ENCODE measurements at regions not wholly inside any gene's neighbourhood (a gene's known extent, or its start where the extent isn't known, plus 50 kb on each side); places are given as distances from the start of the nearest gene placed in this dataset.

DNA sequence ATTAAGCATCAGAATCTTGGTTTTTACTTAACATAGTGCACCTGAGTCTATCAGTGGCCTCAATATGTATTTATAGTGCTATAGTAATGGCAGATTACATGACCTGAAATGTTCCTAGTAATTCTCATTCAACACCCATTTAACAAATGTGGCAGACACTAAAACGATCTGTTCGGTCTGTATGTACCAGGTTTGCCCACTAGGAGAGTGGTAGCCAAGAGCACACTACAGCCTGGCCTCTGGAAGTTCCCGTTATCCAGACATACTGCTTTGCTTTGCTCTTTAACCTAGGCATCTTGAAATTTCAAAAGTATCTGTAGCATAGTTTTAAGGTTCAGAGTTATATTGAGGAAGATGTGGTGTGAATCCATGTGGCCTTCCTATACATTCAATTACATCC lies 395.7 kb upstream of the NRG3 start:
- no peaks in the 10 kb centered on the region for H3K27me3 ChIP-seq (ENCODE audit: insufficient read depth, low read length)
- no peaks in the 10 kb centered on the region for H3K9me3 ChIP-seq (ENCODE audit: low read length)
- no peak overlapping the region for H3K27ac ChIP-seq (ENCODE audit: low read depth, low read length, poor library complexity, severe bottlenecking)
- no peak overlapping the region for H3K4me2 ChIP-seq (ENCODE audit: low read length)
- H3F3A ChIP-seq (ENCODE audit: insufficient read depth, low read length): peaks cover 3% of the 10 kb centered on the region; the same call in 1 of the 2 replicates
- no peak overlapping the region for H2AFZ ChIP-seq (ENCODE audit: low read length)
- TF ChIP-seq EZH2 (IDR thresholded peaks at IDR 0.05; ENCODE audit: borderline replicate concordance, low read length): no peak
- TF ChIP-seq, protein P1, sequence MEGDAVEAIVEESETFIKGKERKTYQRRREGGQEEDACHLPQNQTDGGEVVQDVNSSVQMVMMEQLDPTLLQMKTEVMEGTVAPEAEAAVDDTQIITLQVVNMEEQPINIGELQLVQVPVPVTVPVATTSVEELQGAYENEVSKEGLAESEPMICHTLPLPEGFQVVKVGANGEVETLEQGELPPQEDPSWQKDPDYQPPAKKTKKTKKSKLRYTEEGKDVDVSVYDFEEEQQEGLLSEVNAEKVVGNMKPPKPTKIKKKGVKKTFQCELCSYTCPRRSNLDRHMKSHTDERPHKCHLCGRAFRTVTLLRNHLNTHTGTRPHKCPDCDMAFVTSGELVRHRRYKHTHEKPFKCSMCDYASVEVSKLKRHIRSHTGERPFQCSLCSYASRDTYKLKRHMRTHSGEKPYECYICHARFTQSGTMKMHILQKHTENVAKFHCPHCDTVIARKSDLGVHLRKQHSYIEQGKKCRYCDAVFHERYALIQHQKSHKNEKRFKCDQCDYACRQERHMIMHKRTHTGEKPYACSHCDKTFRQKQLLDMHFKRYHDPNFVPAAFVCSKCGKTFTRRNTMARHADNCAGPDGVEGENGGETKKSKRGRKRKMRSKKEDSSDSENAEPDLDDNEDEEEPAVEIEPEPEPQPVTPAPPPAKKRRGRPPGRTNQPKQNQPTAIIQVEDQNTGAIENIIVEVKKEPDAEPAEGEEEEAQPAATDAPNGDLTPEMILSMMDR (IDR thresholded peaks at IDR 0.05; ENCODE audit: low read length): 0 out of 2 replicates have a peak, but pooled peaks have one; percentile 13
- no peaks in the 10 kb centered on the region for H3K79me2 ChIP-seq (ENCODE audit: insufficient read depth, low read length)
- H4K20me1 ChIP-seq (ENCODE audit: insufficient read depth, low read length): no peaks in the 10 kb centered on the region
- H3K9me2 ChIP-seq (ENCODE audit: low read depth, low read length): no peaks in the 10 kb centered on the region
- no peak overlapping the region for H3K9ac ChIP-seq (ENCODE audit: low read length)
- no peaks in the 10 kb centered on the region for H3K36me3 ChIP-seq (ENCODE audit: insufficient read depth, low read length)
- H3K4me1 ChIP-seq (ENCODE audit: insufficient read depth, low read length, severe bottlenecking): no peaks in the 10 kb centered on the region
- no peak overlapping the region for H3K4me3 ChIP-seq (ENCODE audit: low read depth, low read length, poor library complexity, severe bottlenecking)

DNA sequence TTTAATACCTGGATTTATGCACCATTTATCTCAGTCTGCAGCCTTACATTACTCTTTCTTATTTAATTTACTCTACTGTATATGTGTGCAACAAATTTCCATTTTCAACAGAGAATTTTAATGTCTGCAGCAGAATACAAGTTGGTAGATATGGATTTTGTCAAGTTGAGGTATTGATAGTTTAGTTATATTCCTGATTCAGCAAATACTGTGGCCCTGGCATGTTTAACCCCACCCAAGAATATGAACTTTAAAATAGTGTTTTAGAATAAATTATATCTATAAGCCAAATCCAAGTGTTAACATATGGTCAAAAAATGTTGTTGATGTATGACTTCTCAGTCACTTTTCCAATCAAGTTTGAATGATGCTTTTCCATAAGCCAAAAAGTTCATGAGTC lies 378.4 kb upstream of the NRG3 start:
- H2AFZ ChIP-seq (ENCODE audit: low read length): no peak overlapping the region
- H3K4me1 ChIP-seq (ENCODE audit: insufficient read depth, low read length, severe bottlenecking): no peaks in the 10 kb centered on the region
- no peak for TF ChIP-seq EZH2 (IDR thresholded peaks at IDR 0.05; ENCODE audit: borderline replicate concordance, low read length)
- TF ChIP-seq, protein P1 (IDR thresholded peaks at IDR 0.05; ENCODE audit: low read length): no peak
- no peak overlapping the region for H3K9ac ChIP-seq (ENCODE audit: low read length)
- H3K27me3 ChIP-seq (ENCODE audit: insufficient read depth, low read length): no peaks in the 10 kb centered on the region
- no peaks in the 10 kb centered on the region for H3K9me2 ChIP-seq (ENCODE audit: low read depth, low read length)
- no peak overlapping the region for H3K4me3 ChIP-seq (ENCODE audit: low read depth, low read length, poor library complexity, severe bottlenecking)
- no peaks in the 10 kb centered on the region for H3K9me3 ChIP-seq (ENCODE audit: low read length)
- H3F3A ChIP-seq (ENCODE audit: insufficient read depth, low read length): no peaks in the 10 kb centered on the region
- no peak overlapping the region for H3K27ac ChIP-seq (ENCODE audit: low read depth, low read length, poor library complexity, severe bottlenecking)
- H3K4me2 ChIP-seq (ENCODE audit: low read length): no peak overlapping the region
- no peaks in the 10 kb centered on the region for H3K79me2 ChIP-seq (ENCODE audit: insufficient read depth, low read length)
- no peaks in the 10 kb centered on the region for H4K20me1 ChIP-seq (ENCODE audit: insufficient read depth, low read length)
- H3K36me3 ChIP-seq (ENCODE audit: insufficient read depth, low read length): no peaks in the 10 kb centered on the region

DNA sequence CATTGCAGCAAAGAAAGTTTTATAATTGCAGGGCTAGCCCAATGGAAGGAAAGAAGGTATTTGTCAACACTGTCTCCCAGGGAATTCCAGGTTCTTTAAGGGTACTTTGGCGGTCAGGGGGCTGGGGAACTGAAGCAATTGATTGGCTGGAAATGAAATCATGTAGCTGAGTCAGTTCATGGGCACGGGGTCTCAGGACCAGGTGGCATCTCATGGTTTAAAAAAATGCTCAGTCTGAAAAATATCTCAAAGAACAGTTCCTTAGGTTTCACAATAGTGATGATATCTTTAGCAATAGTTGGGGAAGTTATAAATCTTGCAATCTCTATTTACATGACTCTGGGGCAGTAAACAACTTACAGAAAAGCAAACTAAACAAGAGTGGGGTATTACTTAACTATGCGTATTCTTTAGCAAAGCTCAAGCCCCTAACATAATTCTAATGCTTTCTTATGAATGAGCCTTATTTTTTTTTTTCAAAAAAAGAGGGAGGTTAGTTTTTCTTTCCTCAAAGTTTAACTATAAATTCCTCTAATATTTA lies 376.9 kb upstream of the NRG3 start:
- Histone ChIP-seq H3K4me1 (ENCODE audit: insufficient read depth, low read length, severe bottlenecking) (no peaks in the 10 kb centered on the region), H3K4me3 (ENCODE audit: low read depth, low read length, poor library complexity, severe bottlenecking) (no peak overlapping the region), H3K9me2 (ENCODE audit: low read depth, low read length) (no peaks in the 10 kb centered on the region), H3K27me3 (ENCODE audit: insufficient read depth, low read length) (no peaks in the 10 kb centered on the region), H3K9me3 (ENCODE audit: low read length) (no peaks in the 10 kb centered on the region), H3K36me3 (ENCODE audit: insufficient read depth, low read length) (no peaks in the 10 kb centered on the region), H3K4me2 (ENCODE audit: low read length) (no peak overlapping the region), H4K20me1 (ENCODE audit: insufficient read depth, low read length) (no peaks in the 10 kb centered on the region), H3K9ac (ENCODE audit: low read length) (no peak overlapping the region), H3K27ac (ENCODE audit: low read depth, low read length, poor library complexity, severe bottlenecking) (no peak overlapping the region), H3F3A (ENCODE audit: insufficient read depth, low read length) (no peaks in the 10 kb centered on the region), H2AFZ (ENCODE audit: low read length) (no peak overlapping the region), H3K79me2 (ENCODE audit: insufficient read depth, low read length) (no peaks in the 10 kb centered on the region)
- no peak for TF ChIP-seq EZH2 (IDR thresholded peaks at IDR 0.05; ENCODE audit: borderline replicate concordance, low read length)
- TF ChIP-seq, protein P1 (IDR thresholded peaks at IDR 0.05; ENCODE audit: low read length): no peak
